K562 (cell line): ENCODE measurements at regions not wholly inside any gene's neighbourhood (a gene's known extent, or its start where the extent isn't known, plus 50 kb on each side); places are given as distances from the start of the nearest gene placed in this dataset.

Experiments used
- AFF4 ChIP-seq: sonication (generic); formaldehyde crosslinking; IDR thresholded peaks from 2 replicates; pipeline ENCODE4 v1.8.0; 2023; ENCODE audit warnings: mild to moderate bottlenecking, missing genetic modification reagents
- ATF6 ChIP-seq: sonication (generic); formaldehyde crosslinking; IDR thresholded peaks from 2 replicates; pipeline ENCODE4 v1.4.0; 2020; ENCODE audit warnings: mild to moderate bottlenecking, missing genetic modification reagents
- EGR1 ChIP-seq: fragments of 450-650 bp; conservative IDR thresholded peaks from 2 replicates; pipeline ENCODE4 v1.6.1; 2017; ENCODE audit warnings: mild to moderate bottlenecking
- ESRRA ChIP-seq: fragments of 450-650 bp; IDR thresholded peaks from 2 replicates; pipeline ENCODE4 v1.6.1; 2014; ENCODE audit warnings: low read depth, mild to moderate bottlenecking, moderate library complexity, borderline replicate concordance
- EZH2 ChIP-seq: IDR thresholded peaks from 2 replicates; pipeline ENCODE4 v1.6.1; 2012; ENCODE audit warnings: low read depth, mild to moderate bottlenecking, inconsistent platforms, low read length, borderline replicate concordance
- MYNN ChIP-seq, 2 experiments: sonication (generic); formaldehyde crosslinking in 1 of 2; IDR thresholded peaks; 2 replicates each; pipeline versions ENCODE4 v1.5.0 to v1.6.1; 2016 to 2020; ENCODE audit warnings: antibody characterized with exemption in 1 of 2, missing genetic modification reagents in 1 of 2
- NR2C2 ChIP-seq, 2 experiments: fragments of 200-800 bp in 1 of 2; sonication (Bioruptor generic) in 1 of 2; sonication (generic) in 1 of 2; formaldehyde crosslinking in 1 of 2; IDR thresholded peaks; 2 replicates each; pipeline versions ENCODE4 v1.6.1 to v1.8.0; 2016 to 2022; ENCODE audit warnings: mild to moderate bottlenecking in 1 of 2, missing compliant biosample characterization in 1 of 2, missing genetic modification characterization in 1 of 2, missing genetic modification reagents in 1 of 2
- SIN3A ChIP-seq, 2 experiments: fragments of 150-350 bp in 1 of 2; IDR thresholded peaks; 2 replicates each; pipeline ENCODE4 v1.6.1; 2011 to 2016; ENCODE audit warnings: borderline replicate concordance in 2 of 2, low read depth in 2 of 2, low read length in 2 of 2, mild to moderate bottlenecking in 2 of 2, moderate library complexity in 2 of 2; ENCODE audit not compliant: control insufficient read depth in 1 of 2
- ZNF253 ChIP-seq: fragments of 250-450 bp; sonication (Bioruptor Pico); conservative IDR thresholded peaks from 2 replicates; pipeline ENCODE4 v1.6.1; 2021; ENCODE audit warnings: mild to moderate bottlenecking
- ZNF324 ChIP-seq: fragments of 250-450 bp; sonication (Bioruptor Pico); IDR thresholded peaks from 2 replicates; pipeline ENCODE4 v1.4.0; 2020; ENCODE audit warnings: mild to moderate bottlenecking
- TF ChIP-seq, protein P1 (sequence below), 3 experiments: IDR thresholded peaks in 2 of 3; conservative IDR thresholded peaks in 1 of 3; 2 replicates each; pipeline ENCODE4 v1.5.1; 2011 to 2012; ENCODE audit warnings: low read length in 3 of 3, mild to moderate bottlenecking in 3 of 3, control low read depth in 2 of 3, improper control_type of control experiment in 1 of 3, inconsistent platforms in 1 of 3, low read depth in 1 of 3, mixed read lengths in 1 of 3, moderate library complexity in 1 of 3; ENCODE audit not compliant: insufficient read depth in 2 of 3
- TF ChIP-seq, protein P2 (sequence below): fragments of 250-450 bp; sonication (Bioruptor Pico); IDR thresholded peaks from 2 replicates; pipeline ENCODE4 v1.8.0; 2022; ENCODE audit warnings: moderate library complexity, mild to moderate bottlenecking, inconsistent platforms

DNA sequence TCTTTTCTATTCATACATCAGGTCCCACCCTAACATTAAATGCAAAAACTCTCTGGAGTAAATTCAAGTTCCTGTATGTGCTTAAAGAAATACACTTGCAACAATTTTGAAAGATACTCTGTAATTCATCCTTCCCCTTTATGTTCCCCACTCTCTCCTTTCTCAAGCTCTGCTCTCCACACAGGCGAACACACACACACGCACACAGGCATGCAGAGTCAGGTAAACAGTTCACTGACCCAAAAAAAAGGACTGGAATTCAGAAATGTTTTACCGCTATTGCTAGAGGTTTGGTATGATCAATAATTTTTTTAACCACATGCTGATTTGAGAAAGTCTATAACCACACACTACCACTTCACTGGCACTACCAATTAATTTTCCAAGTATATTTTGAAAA lies 152.4 kb upstream of the TMCC3 start:
- TF ChIP-seq, protein P1, sequence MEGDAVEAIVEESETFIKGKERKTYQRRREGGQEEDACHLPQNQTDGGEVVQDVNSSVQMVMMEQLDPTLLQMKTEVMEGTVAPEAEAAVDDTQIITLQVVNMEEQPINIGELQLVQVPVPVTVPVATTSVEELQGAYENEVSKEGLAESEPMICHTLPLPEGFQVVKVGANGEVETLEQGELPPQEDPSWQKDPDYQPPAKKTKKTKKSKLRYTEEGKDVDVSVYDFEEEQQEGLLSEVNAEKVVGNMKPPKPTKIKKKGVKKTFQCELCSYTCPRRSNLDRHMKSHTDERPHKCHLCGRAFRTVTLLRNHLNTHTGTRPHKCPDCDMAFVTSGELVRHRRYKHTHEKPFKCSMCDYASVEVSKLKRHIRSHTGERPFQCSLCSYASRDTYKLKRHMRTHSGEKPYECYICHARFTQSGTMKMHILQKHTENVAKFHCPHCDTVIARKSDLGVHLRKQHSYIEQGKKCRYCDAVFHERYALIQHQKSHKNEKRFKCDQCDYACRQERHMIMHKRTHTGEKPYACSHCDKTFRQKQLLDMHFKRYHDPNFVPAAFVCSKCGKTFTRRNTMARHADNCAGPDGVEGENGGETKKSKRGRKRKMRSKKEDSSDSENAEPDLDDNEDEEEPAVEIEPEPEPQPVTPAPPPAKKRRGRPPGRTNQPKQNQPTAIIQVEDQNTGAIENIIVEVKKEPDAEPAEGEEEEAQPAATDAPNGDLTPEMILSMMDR (IDR thresholded peaks at IDR 0.05 in 2 of 3, conservative IDR thresholded peaks at IDR 0.05 in 1 of 3; ENCODE audit: insufficient read depth in 2 of 3, low read depth in 1 of 3, low read length in 3 of 3), result no peak
- TF ChIP-seq ESRRA (no peak), NR2C2 (CRISPR knock-in tag; IDR thresholded peaks at IDR 0.05) (no peak), NR2C2 (tag; IDR thresholded peaks at IDR 0.05) (no peak), SIN3A (IDR thresholded peaks at IDR 0.05; ENCODE audit: borderline replicate concordance in 2 of 2, control insufficient read depth in 1 of 2, low read depth in 2 of 2, low read length in 2 of 2) (no peak), EGR1 (no peak), AFF4 (no peak), ATF6 (CRISPR knock-in tag) (no peak), ZNF324 (CRISPR knock-in tag) (no peak), EZH2 (no peak), ZNF253 (CRISPR knock-in tag) (no peak), MYNN (IDR thresholded peaks at IDR 0.05) (no peak), MYNN (CRISPR knock-in tag; IDR thresholded peaks at IDR 0.05) (no peak)
- TF ChIP-seq, protein P2, sequence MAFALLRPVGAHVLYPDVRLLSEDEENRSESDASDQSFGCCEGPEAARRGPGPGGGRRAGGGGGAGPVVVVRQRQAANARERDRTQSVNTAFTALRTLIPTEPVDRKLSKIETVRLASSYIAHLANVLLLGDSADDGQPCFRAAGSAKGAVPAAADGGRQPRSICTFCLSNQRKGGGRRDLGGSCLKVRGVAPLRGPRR (CRISPR knock-in tag), result no peak
